AG04450 (cell line): ENCODE measurements at regions not wholly inside any gene's neighbourhood (a gene's known extent, or its start where the extent isn't known, plus 50 kb on each side); places are given as distances from the start of the nearest gene placed in this dataset.

Experiments used
- CTCF ChIA-PET: fragments of 300-600, 350-600 bp; formaldehyde crosslinking; extraction: SDS; loops from one replicate; lab custom pipeline; 2022; ENCODE audit warnings: antibody characterized with exemption, inconsistent platforms; lab: Charles Lee
- POLR2A ChIA-PET: fragments of 350-600 bp; formaldehyde crosslinking; extraction: SDS; loops from one replicate; lab custom pipeline; 2021; ENCODE audit warnings: antibody characterized with exemption, inconsistent platforms; lab: Yijun Ruan, JAX
- DNase-seq: peaks from one replicate; pipeline ENCODE4 v3.0.0-alpha.2; 2011; ENCODE audit warnings: low read depth, low spot score
- H3K27ac ChIP-seq: one replicate; pipeline ENCODE4 v1.5.1; 2012; ENCODE audit warnings: low read depth, low read length, control low read depth
- H3K27me3 ChIP-seq: one replicate; pipeline ENCODE4 v1.6.0; 2012; ENCODE audit warnings: low read length; ENCODE audit not compliant: control insufficient read depth, insufficient read depth
- H3K4me3 ChIP-seq: 2 replicates; pipeline ENCODE4 v1.5.1; 2011; ENCODE audit warnings: mild to moderate bottlenecking, low read depth, low read length, control low read depth
- H3K9me3 ChIP-seq: 2 replicates; pipeline ENCODE4 v1.5.1; 2012; ENCODE audit warnings: low read length; ENCODE audit not compliant: control insufficient read depth, insufficient read depth
- CTCF ChIP-seq: IDR thresholded peaks from 2 replicates; pipeline ENCODE4 v1.5.1; 2011; ENCODE audit warnings: low read depth, low read length, control low read depth, inconsistent platforms

GRCh38 chr16:11407047-11407982 is 62.1 kb downstream of the RMI2 start:
- peak; percentile 39 for DNase-seq
- POLR2A ChIA-PET, result interaction anchor here (0.7 kb wide), 2 partner anchors 151 to 154 kb away, joined by 5 to 12 read pairs; partner anchors contain the start of gene SOCS1
- H3K9me3 ChIP-seq, result no peaks in the 10 kb centered on the region; the same call in 1 of the 2 replicates
- peak; percentile 75 for TF ChIP-seq CTCF
- no peak overlapping the region for H3K4me3 ChIP-seq
- H3K27me3 ChIP-seq, result no peaks in the 10 kb centered on the region
- CTCF ChIA-PET, result interaction anchor here (0.6 to 5.8 kb wide), 49 partner anchors 10 to 687 kb away, joined by 3 to 54 read pairs (median 4); partner anchors contain the start of gene LITAF
- H3K27ac ChIP-seq, result no peak overlapping the region

GRCh38 chr16:11408216-11408615 is 63.0 kb downstream of the RMI2 start:
- Histone ChIP-seq H3K9me3 (no peaks in the 10 kb centered on the region; the same call in 1 of the 2 replicates), H3K27me3 (no peaks in the 10 kb centered on the region), H3K27ac (no peak overlapping the region), H3K4me3 (no peak overlapping the region)
- no peak for DNase-seq
- ChIA-PET POLR2A (interaction anchor here (0.7 kb wide), 1 partner anchor 152 kb away, joined by 5 read pairs; the partner anchor contains the start of gene SOCS1), CTCF (interaction anchor here (0.7 to 5.8 kb wide), 24 partner anchors 9 to 687 kb away, joined by 3 to 54 read pairs (median 6); partner anchors contain the start of gene LITAF)
- no peak for TF ChIP-seq CTCF

- no peak for DNase-seq
- POLR2A ChIA-PET, result no interaction called here
These were observed 64.1 kb downstream of the RMI2 start for GRCh38 chr16:11409398-11409797.

GRCh38 chr16:11410376-11411058 is 65.3 kb downstream of the RMI2 start:
- no peak for DNase-seq
- ChIA-PET POLR2A (no interaction called here), CTCF (interaction anchor here (0.6 to 5.8 kb wide), 6 partner anchors 11 to 368 kb away, joined by 3 to 51 read pairs (median 3); no protein-coding TSS in a partner anchor)
- no peaks in the 10 kb centered on the region; the same call in 1 of the 2 replicates for H3K9me3 ChIP-seq
- TF ChIP-seq CTCF, result no peak
- H3K4me3 ChIP-seq, result no peak overlapping the region
- peaks cover 7% of the 10 kb centered on the region for H3K27me3 ChIP-seq
- no peak overlapping the region for H3K27ac ChIP-seq

More at GRCh38 chr16:11409398-11409797, 64.1 kb downstream of the RMI2 start:
- Histone ChIP-seq H3K27me3 (peaks cover 3% of the 10 kb centered on the region), H3K27ac (no peak overlapping the region), H3K4me3 (no peak overlapping the region), H3K9me3 (no peaks in the 10 kb centered on the region; the same call in 1 of the 2 replicates)
- CTCF ChIA-PET, result interaction anchor here (0.7 to 5.8 kb wide), 8 partner anchors 8 to 446 kb away, joined by 3 to 54 read pairs (median 6); no protein-coding TSS in a partner anchor
- TF ChIP-seq CTCF, result no peak
